ENCODE measurements at regions not wholly inside any gene's neighbourhood (a gene's known extent, or its start where the extent isn't known, plus 50 kb on each side); places are given as distances from the start of the nearest gene placed in this dataset.

- H4K20me1 ChIP-seq (replicated peaks; ENCODE audit: insufficient read depth) = no peaks in the 10 kb centered on the region
- Mint-ChIP-seq H3K4me3 (no peak overlapping the region), H3K9me3 (no peaks in the 10 kb centered on the region; the same call in 2 of the 3 replicates), H3K4me1 (peaks cover 21% of the 10 kb centered on the region), H3K27ac (peak overlapping the region; percentile 41), H3K36me3 (ENCODE audit: low read depth) (no peaks in the 10 kb centered on the region), H3K27me3 (ENCODE audit: insufficient read depth, low read depth, poor library complexity) (peaks cover 4% of the 10 kb centered on the region)
- no peaks in the 10 kb centered on the region for H3K9me2 ChIP-seq (ENCODE audit: insufficient read depth)
- H3K4me2 ChIP-seq = peak overlapping the region; percentile 41
- no peaks in the 10 kb centered on the region for H3K79me2 ChIP-seq (replicated peaks; ENCODE audit: insufficient read depth)
- no peak for TF ChIP-seq ZNF331 (CRISPR knock-in tag; IDR thresholded peaks at IDR 0.05; ENCODE audit: low read depth)
- TF ChIP-seq ZNF114 (CRISPR knock-in tag; IDR thresholded peaks at IDR 0.05) = peak; percentile 65; the same call in 1 of the 2 replicates
- TF ChIP-seq ZNF462 (CRISPR knock-in tag; IDR thresholded peaks at IDR 0.05) = peak; percentile 78; the same call in 1 of the 2 replicates
- no peak overlapping the region for H2AFZ ChIP-seq
- ATAC-seq = peak; percentile 75
- peak; percentile 60 for DNase-seq (ENCODE audit: low spot score)
- H3K4me1 ChIP-seq (ENCODE audit: insufficient read depth) = peaks cover 29% of the 10 kb centered on the region
- H3F3A ChIP-seq (replicated peaks; ENCODE audit: low read depth) = no peaks in the 10 kb centered on the region
- peak overlapping the region; percentile 4; the same call in 1 of the 2 replicates for H3K4me3 ChIP-seq
- no peaks in the 10 kb centered on the region for H3K27me3 ChIP-seq (ENCODE audit: insufficient read depth)
- peak overlapping the region; percentile 18 for H3K27ac ChIP-seq (ENCODE audit: low read depth)
- no peaks in the 10 kb centered on the region for H3K36me3 ChIP-seq (ENCODE audit: insufficient read depth)
Observed at GRCh38 chr10:6648894-6649720, 69.0 kb upstream of the PRKCQ start.
